VCaP (cell line): ENCODE measurements at regions not wholly inside any gene's neighbourhood (a gene's known extent, or its start where the extent isn't known, plus 50 kb on each side); places are given as distances from the start of the nearest gene placed in this dataset.
"Not testable (repeated sequence)": the region's sequence is repeated elsewhere in the genome, so short reads cannot be mapped to it uniquely, and the experiment has no call there.

Source experiments
- H3K27ac ChIP-seq: fragments of 450-650 bp; 2 replicates; pipeline ENCODE4 v1.5.1; 2017
- CTCF ChIP-seq: fragments of 450-650 bp; conservative IDR thresholded peaks from 2 replicates; pipeline ENCODE4 v1.5.1; 2017; ENCODE audit warnings: mild to moderate bottlenecking, moderate library complexity

GRCh38 chr12:116378002-116378401, 100.5 kb upstream of the MED13L start:
- H3K27ac ChIP-seq: no peak overlapping the region
- TF ChIP-seq CTCF: no peak

GRCh38 chr12:116380108-116380507, 102.6 kb upstream of the MED13L start:
- H3K27ac ChIP-seq: no peak overlapping the region
- TF ChIP-seq CTCF: no peak

GRCh38 chr12:116380740-116381139, 103.2 kb upstream of the MED13L start:
- not testable (repeated sequence) for H3K27ac ChIP-seq

GRCh38 chr12:116381240-116381743, 103.8 kb upstream of the MED13L start:
- H3K27ac ChIP-seq: no peak overlapping the region
- no peak for TF ChIP-seq CTCF

GRCh38 chr12:116381744-116382685, 104.5 kb upstream of the MED13L start:
- no peak overlapping the region for H3K27ac ChIP-seq
- TF ChIP-seq CTCF: no peak

GRCh38 chr12:116382686-116383530, 105.4 kb upstream of the MED13L start:
- H3K27ac ChIP-seq: no peak overlapping the region
- TF ChIP-seq CTCF: no peak

- TF ChIP-seq CTCF: no peak
- H3K27ac ChIP-seq: no peak overlapping the region
Observed at GRCh38 chr12:116384175-116384574, 106.7 kb upstream of the MED13L start.
